OCI-LY3 (cell line): ENCODE measurements at regions not wholly inside any gene's neighbourhood (a gene's known extent, or its start where the extent isn't known, plus 50 kb on each side); places are given as distances from the start of the nearest gene placed in this dataset.

Source experiments
- EZH2phosphoT487 ChIP-seq: fragments of 200-600 bp; shearing (Covaris generic); IDR thresholded peaks from 2 replicates; pipeline ENCODE4 v1.6.1; 2018; ENCODE audit warnings: antibody characterized with exemption, mixed run types, low read depth
- TF ChIP-seq, protein P1 (sequence below): fragments of 200-600, 300-600 bp; sonication (generic); IDR thresholded peaks from 2 replicates; pipeline ENCODE4 v1.5.1; 2014; ENCODE audit warnings: antibody characterized with exemption, low read length, low read depth

GRCh38 chr1:185568155-185569123 lies 165.8 kb upstream of the HMCN1 start:
- TF ChIP-seq, protein P1, sequence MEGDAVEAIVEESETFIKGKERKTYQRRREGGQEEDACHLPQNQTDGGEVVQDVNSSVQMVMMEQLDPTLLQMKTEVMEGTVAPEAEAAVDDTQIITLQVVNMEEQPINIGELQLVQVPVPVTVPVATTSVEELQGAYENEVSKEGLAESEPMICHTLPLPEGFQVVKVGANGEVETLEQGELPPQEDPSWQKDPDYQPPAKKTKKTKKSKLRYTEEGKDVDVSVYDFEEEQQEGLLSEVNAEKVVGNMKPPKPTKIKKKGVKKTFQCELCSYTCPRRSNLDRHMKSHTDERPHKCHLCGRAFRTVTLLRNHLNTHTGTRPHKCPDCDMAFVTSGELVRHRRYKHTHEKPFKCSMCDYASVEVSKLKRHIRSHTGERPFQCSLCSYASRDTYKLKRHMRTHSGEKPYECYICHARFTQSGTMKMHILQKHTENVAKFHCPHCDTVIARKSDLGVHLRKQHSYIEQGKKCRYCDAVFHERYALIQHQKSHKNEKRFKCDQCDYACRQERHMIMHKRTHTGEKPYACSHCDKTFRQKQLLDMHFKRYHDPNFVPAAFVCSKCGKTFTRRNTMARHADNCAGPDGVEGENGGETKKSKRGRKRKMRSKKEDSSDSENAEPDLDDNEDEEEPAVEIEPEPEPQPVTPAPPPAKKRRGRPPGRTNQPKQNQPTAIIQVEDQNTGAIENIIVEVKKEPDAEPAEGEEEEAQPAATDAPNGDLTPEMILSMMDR = no peak
- TF ChIP-seq EZH2phosphoT487 = no peak
